Skeletal muscle satellite cell (primary cell): ENCODE measurements at regions not wholly inside any gene's neighbourhood (a gene's known extent, or its start where the extent isn't known, plus 50 kb on each side); places are given as distances from the start of the nearest gene placed in this dataset.
"Not testable (repeated sequence)": the region's sequence is repeated elsewhere in the genome, so short reads cannot be mapped to it uniquely, and the experiment has no call there.

Experiments
- H3K27me3 ChIP-seq: 2 replicates; pipeline ENCODE4 v1.7.0; 2013; ENCODE audit warnings: low read length; ENCODE audit not compliant: control insufficient read depth, insufficient read depth
- H3K36me3 ChIP-seq: 2 replicates; pipeline ENCODE4 v1.7.0; 2013; ENCODE audit warnings: mild to moderate bottlenecking, control low read depth, low read length; ENCODE audit not compliant: insufficient read depth
- H3K4me1 ChIP-seq: 2 replicates; pipeline ENCODE4 v1.7.0; 2013; ENCODE audit warnings: low read length; ENCODE audit not compliant: control insufficient read depth, insufficient read depth
- H3K4me2 ChIP-seq: 2 replicates; pipeline ENCODE4 v1.7.0; 2013; ENCODE audit warnings: mild to moderate bottlenecking, low read length
- H3K4me3 ChIP-seq: 2 replicates; pipeline ENCODE4 v1.7.0; 2013; ENCODE audit warnings: low read length
- H3K9ac ChIP-seq: 2 replicates; pipeline ENCODE4 v1.7.0; 2013; ENCODE audit warnings: mild to moderate bottlenecking, low read depth, low read length, moderate library complexity
- H3K9me3 ChIP-seq: replicated peaks from 2 replicates; pipeline ENCODE4 v1.7.0; 2013; ENCODE audit warnings: mild to moderate bottlenecking, control low read depth, low read length

DNA sequence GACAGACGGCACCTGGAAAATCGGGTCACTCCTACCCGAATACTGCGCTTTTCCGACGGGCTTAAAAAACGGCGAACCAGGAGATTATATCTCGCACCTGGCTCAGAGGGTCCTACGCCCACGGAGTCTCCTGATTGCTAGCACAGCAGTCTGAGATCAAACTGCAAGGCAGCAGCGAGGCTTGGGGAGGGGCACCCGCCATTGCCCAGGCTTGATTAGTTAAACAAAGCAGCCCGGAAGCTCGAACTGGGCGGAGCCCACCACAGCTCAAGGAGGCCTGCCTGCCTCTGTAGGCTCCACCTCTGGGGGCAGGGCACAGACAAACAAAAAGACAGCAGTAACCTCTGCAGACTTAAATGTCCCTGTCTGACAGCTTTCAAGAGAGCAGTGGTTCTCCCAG is 197.5 kb upstream of the FAT3 start:
- H3K4me1 ChIP-seq, H3K4me2 ChIP-seq, H3K9ac ChIP-seq, H3K4me3 ChIP-seq, H3K36me3 ChIP-seq, H3K27me3 ChIP-seq, H3K9me3 ChIP-seq: not testable (repeated sequence)

DNA sequence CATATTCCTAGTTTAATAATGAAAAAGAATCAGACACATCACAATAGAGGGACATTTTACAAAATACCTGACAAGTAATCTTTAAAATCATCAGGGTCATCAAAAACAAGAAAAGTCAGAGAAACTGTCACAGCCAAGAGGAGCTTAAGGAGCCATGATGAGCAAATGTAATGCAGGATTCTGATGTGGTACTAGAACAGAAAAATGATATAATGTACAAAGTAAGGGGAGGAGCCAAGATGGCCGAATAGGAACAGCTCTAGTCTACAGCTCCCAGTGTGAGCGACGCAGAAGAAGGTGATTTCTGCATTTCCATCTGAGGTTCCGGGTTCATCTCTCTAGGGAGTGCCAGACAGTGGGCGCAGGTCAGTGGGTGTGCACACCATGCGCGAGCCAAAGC is 198.0 kb upstream of the FAT3 start:
- no peak overlapping the region for H3K4me2 ChIP-seq
- no peaks in the 10 kb centered on the region for H3K9me3 ChIP-seq
- H3K9ac ChIP-seq: no peak overlapping the region
- H3K4me3 ChIP-seq: no peak overlapping the region
- no peaks in the 10 kb centered on the region for H3K36me3 ChIP-seq
- no peaks in the 10 kb centered on the region for H3K4me1 ChIP-seq
- H3K27me3 ChIP-seq: no peaks in the 10 kb centered on the region

DNA sequence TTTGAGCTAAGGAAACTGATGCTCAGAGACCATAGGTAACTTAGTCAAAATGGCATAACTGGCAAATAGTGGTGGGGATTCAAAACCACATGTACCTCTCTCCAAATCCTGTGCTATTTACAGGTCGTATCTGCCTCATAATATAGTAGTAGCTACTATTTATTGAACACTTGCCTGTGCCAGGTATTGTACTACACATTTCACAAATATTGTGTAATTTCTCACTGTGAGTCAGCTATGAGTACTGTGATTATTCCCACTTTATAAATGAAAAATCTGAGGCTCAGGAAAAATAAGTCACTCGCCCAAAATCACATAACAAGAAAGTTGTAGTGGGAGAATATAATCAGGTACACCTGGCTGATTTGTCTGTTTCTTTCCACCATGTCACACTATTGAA is 199.8 kb upstream of the FAT3 start:
- Histone ChIP-seq H3K36me3 (no peaks in the 10 kb centered on the region), H3K4me2 (no peak overlapping the region), H3K27me3 (no peaks in the 10 kb centered on the region), H3K9me3 (no peaks in the 10 kb centered on the region), H3K4me3 (no peak overlapping the region), H3K9ac (no peak overlapping the region), H3K4me1 (no peaks in the 10 kb centered on the region)

DNA sequence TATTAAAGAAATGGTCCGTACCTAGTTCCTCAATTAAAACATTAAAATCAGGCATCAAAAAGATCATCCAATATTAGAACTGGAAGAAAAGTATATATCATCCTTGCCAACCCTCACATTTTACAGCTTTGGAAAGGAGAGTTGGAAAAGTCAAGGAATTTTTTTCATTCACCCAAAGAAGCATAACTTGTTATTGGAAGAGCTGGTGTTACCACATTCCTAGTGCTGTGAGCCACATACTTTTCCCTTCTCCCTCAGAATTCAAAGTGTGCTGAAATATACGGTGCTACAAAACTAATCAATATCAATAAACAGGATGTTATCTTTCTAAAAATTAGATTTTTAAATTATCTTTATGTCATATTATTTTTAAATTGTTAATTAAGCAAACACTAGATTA is 202.1 kb upstream of the FAT3 start:
- Histone ChIP-seq H3K4me1 (no peaks in the 10 kb centered on the region), H3K9ac (no peak overlapping the region), H3K9me3 (no peaks in the 10 kb centered on the region), H3K36me3 (no peaks in the 10 kb centered on the region), H3K27me3 (no peaks in the 10 kb centered on the region), H3K4me3 (no peak overlapping the region), H3K4me2 (no peak overlapping the region)

DNA sequence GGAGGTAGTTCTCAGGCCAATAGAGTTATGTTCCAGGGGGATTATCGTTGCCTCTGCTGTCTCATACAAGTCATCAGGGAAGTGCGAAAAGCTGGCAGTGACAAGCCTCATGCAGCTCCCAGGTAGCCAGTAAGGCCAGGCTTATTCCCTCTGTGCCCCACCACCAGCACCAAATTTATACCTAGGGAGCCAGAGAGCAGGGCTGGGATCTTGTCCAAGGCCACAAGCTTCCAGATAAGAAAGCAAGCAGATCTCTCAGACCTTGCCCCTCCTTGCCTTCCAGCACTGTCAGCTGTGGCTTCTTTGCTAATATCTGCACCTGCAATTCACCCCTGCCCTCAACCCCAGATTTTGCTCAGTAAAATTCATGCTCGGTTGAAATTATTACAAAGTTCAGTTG is 206.3 kb upstream of the FAT3 start:
- Histone ChIP-seq H3K9ac (no peak overlapping the region), H3K4me3 (no peak overlapping the region), H3K4me2 (no peak overlapping the region), H3K9me3 (no peaks in the 10 kb centered on the region), H3K27me3 (no peaks in the 10 kb centered on the region), H3K4me1 (no peaks in the 10 kb centered on the region), H3K36me3 (no peaks in the 10 kb centered on the region)

DNA sequence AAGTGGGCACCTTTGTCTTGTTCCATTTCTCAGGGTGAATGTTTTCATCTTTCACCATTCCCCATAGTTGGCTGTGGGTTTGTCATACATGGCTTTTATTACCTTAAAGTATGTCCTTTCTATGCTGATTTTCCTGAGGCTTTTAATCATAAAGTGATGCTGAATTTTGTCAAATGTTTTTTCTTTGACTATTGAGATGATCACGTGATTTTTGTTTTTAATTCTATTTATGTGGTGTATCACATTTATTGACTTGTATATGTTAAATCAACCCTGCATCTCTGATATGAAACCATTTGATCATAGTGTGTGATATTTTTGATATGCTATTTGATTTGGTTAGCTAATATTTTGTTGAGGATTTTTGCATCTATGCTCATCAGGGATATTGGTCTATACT is 216.4 kb upstream of the FAT3 start:
- no peaks in the 10 kb centered on the region for H3K9me3 ChIP-seq
- H3K27me3 ChIP-seq: no peaks in the 10 kb centered on the region
- no peaks in the 10 kb centered on the region for H3K36me3 ChIP-seq
- no peaks in the 10 kb centered on the region for H3K4me1 ChIP-seq
- no peak overlapping the region for H3K9ac ChIP-seq
- H3K4me3 ChIP-seq: no peak overlapping the region
- H3K4me2 ChIP-seq: no peak overlapping the region

DNA sequence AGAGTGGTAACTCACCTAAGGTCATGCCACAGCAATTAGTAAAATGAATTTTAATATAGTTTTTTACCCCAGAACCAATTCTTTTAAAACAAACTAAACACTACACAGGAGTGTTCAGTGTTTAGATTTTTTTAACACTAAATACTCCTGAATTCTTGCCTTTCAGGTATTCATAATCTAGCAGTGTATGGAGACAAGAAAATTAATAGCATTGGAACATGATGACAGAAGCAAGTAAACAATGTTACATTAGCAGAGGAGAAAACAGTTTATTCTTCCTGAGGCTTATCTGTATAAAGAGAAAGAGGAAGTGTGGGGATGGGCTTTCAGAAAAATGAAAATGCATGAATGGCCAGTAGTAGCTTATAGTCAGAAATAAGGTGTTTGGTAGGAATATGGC is 222.1 kb upstream of the FAT3 start:
- H3K27me3 ChIP-seq: no peaks in the 10 kb centered on the region
- no peak overlapping the region for H3K4me2 ChIP-seq
- H3K4me1 ChIP-seq: no peaks in the 10 kb centered on the region
- no peak overlapping the region for H3K9ac ChIP-seq
- H3K4me3 ChIP-seq: no peak overlapping the region
- H3K9me3 ChIP-seq: no peaks in the 10 kb centered on the region
- H3K36me3 ChIP-seq: no peaks in the 10 kb centered on the region

DNA sequence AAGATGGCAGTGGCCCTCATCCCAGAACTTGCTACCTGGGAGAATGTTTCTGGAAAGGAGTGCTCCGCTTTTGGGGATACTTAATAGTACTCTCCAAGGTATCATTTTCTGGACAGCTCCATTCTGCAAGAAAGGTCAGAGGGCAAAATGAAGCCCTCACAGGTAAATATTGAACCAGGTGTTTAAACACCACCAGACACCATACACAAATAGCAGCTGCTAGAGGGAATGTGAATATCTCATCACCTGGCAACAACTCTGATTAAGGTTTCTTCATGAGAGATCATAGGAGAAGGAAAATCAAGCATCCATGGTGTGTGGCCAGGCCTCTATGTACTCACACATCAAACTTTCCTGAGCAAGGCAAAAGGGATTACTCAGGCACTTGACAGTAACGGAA is 226.1 kb upstream of the FAT3 start:
- Histone ChIP-seq H3K4me3 (no peak overlapping the region), H3K4me1 (no peaks in the 10 kb centered on the region), H3K36me3 (no peaks in the 10 kb centered on the region), H3K9me3 (no peaks in the 10 kb centered on the region), H3K4me2 (no peak overlapping the region), H3K27me3 (no peaks in the 10 kb centered on the region), H3K9ac (no peak overlapping the region)

DNA sequence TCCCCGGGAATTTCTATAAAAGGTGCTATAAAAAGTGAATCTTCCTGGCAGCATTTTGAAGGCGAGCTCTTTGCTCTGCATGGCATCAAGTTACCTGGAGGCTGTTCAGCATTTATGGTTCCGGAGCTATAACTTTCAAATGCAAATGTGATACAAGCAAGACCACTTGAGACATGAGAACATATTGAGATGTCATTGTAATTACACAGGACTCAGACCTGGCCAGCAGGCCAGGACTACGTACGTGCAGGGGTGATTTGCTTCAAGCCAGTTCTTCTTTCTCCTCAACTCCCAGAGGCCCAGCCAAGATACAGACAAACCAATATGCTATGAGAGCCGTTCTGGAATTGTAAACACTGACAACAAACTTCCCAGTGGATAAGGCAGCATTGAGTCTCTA is 227.4 kb upstream of the FAT3 start:
- no peak overlapping the region for H3K4me3 ChIP-seq
- no peak overlapping the region for H3K4me2 ChIP-seq
- H3K4me1 ChIP-seq: no peaks in the 10 kb centered on the region
- H3K27me3 ChIP-seq: no peaks in the 10 kb centered on the region
- H3K9ac ChIP-seq: no peak overlapping the region
- H3K36me3 ChIP-seq: no peaks in the 10 kb centered on the region
- H3K9me3 ChIP-seq: no peaks in the 10 kb centered on the region

DNA sequence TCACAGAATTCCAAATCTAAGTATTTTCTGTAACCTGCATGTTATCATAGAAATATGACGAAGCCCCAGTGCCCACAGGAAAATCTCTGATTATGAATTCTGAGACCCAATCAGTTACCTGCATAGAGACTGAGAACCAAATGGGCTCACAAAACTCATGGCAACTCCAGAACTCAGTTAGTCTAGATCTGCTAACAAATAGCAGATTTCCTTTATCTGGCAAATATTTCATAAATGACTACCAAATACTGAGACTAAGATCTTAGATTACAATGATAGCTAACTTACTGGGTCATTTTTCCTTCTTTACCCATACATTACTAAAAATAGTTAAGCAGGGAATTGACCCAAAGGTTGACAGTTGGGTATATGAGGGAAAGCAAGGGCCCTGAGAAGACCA is 228.1 kb upstream of the FAT3 start:
- Histone ChIP-seq H3K27me3 (no peaks in the 10 kb centered on the region), H3K9me3 (no peaks in the 10 kb centered on the region), H3K36me3 (no peaks in the 10 kb centered on the region), H3K4me3 (no peak overlapping the region), H3K9ac (no peak overlapping the region), H3K4me1 (no peaks in the 10 kb centered on the region), H3K4me2 (no peak overlapping the region)

DNA sequence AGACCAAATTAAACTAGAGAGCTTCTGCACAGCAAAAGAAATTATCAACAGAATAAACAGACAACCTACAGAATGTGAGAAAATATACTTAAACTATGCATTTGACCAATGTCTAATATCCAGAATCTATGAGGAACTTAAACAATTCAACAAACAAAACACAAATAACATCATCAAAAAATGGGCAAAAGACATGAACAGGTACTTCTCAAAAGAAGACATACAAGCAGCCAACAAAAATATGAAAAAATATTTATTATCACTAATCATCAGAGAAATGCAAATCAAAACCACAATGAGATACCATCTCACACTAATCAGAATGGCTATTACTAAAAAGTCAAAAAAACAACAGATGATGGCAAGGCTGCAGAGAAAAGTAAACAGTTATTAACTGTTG is 236.2 kb upstream of the FAT3 start:
- not testable (repeated sequence) for H3K9ac ChIP-seq, H3K4me2 ChIP-seq, H3K36me3 ChIP-seq, H3K27me3 ChIP-seq, H3K9me3 ChIP-seq, H3K4me3 ChIP-seq, H3K4me1 ChIP-seq

DNA sequence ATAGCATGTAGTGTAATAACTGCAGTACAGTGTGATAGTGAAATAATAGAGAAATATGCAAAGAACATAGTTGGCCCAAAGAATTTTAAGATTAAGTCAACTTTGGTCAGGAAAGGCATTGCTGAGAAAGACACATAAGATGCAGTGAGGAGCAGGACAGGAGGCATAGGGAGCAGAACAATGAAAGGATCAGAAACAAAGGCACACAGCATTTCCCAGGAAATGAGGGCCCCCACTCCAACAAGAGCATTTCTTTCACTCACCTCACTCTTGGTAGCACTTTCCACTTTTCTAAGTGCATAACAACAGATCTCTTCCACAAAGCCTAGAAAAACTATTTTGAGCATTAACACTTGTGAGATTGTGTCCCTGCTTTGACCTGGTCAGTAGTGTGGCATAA is 238.4 kb upstream of the FAT3 start:
- H3K4me3 ChIP-seq: no peak overlapping the region
- no peak overlapping the region for H3K9ac ChIP-seq
- no peaks in the 10 kb centered on the region for H3K9me3 ChIP-seq
- H3K4me2 ChIP-seq: no peak overlapping the region
- peaks cover 14% of the 10 kb centered on the region for H3K4me1 ChIP-seq
- no peaks in the 10 kb centered on the region for H3K27me3 ChIP-seq
- H3K36me3 ChIP-seq: no peaks in the 10 kb centered on the region
